Hepatocyte (in vitro differentiated cells): ENCODE measurements at regions not wholly inside any gene's neighbourhood (a gene's known extent, or its start where the extent isn't known, plus 50 kb on each side); places are given as distances from the start of the nearest gene placed in this dataset.

Experiments
- EZH2 ChIP-seq: fragments of 200-600 bp; sonication (generic); IDR thresholded peaks from 2 replicates; pipeline ENCODE4 v1.6.1; 2016; ENCODE audit warnings: antibody characterized with exemption, mild to moderate bottlenecking, borderline replicate concordance
- EZH2phosphoT487 ChIP-seq: fragments of 200-600 bp; sonication (generic); IDR thresholded peaks from one replicate; pipeline ENCODE4 v1.6.1; 2018; ENCODE audit warnings: antibody characterized with exemption, mild to moderate bottlenecking, low read depth, moderate library complexity; ENCODE audit not compliant: unreplicated experiment, severe bottlenecking
- TF ChIP-seq, protein P1 (sequence below): fragments of 200-600 bp; sonication (generic); IDR thresholded peaks from 2 replicates; pipeline ENCODE4 v1.5.1; 2016; ENCODE audit warnings: antibody characterized with exemption, mild to moderate bottlenecking; ENCODE audit not compliant: poor library complexity

DNA sequence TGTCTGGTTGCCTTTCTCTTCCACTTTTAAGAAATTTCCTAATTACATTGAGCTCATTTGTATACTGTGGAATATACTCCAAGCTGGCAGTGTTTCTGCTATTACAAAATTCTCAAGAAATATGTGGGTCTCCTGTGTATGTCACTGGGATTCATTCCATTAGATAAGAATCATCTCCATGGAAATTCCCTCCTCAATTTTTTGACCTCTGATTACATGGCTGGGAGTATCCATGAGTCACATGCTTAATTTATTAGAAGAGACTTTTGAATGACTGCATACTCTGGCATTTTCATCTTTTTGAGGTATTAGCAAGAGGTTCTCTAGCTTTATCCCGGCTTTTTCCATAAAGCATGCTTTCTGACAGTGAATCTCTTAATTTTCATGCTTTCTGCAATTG lies 665.5 kb upstream of the CNTNAP5 start:
- TF ChIP-seq, protein P1, sequence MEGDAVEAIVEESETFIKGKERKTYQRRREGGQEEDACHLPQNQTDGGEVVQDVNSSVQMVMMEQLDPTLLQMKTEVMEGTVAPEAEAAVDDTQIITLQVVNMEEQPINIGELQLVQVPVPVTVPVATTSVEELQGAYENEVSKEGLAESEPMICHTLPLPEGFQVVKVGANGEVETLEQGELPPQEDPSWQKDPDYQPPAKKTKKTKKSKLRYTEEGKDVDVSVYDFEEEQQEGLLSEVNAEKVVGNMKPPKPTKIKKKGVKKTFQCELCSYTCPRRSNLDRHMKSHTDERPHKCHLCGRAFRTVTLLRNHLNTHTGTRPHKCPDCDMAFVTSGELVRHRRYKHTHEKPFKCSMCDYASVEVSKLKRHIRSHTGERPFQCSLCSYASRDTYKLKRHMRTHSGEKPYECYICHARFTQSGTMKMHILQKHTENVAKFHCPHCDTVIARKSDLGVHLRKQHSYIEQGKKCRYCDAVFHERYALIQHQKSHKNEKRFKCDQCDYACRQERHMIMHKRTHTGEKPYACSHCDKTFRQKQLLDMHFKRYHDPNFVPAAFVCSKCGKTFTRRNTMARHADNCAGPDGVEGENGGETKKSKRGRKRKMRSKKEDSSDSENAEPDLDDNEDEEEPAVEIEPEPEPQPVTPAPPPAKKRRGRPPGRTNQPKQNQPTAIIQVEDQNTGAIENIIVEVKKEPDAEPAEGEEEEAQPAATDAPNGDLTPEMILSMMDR = no peak
- no peak for TF ChIP-seq EZH2phosphoT487
- no peak for TF ChIP-seq EZH2
